B cell (primary cell): ENCODE measurements at regions not wholly inside any gene's neighbourhood (a gene's known extent, or its start where the extent isn't known, plus 50 kb on each side); places are given as distances from the start of the nearest gene placed in this dataset.
"Not testable (repeated sequence)": the region's sequence is repeated elsewhere in the genome, so short reads cannot be mapped to it uniquely, and the experiment has no call there.

Source experiments
- ATAC-seq: fragments of 200-7000 bp; cut with Tn5 transposase; one replicate; pipeline ENCODE4 v1.10.0; 2021; ENCODE audit warnings: low read depth, mild to moderate bottlenecking, moderate number of reproducible peaks, moderate library complexity
- CTCF ChIA-PET: fragments of 350-600 bp; sonication (Branson Sonifier 250); formaldehyde crosslinking; loops from one replicate; lab custom pipeline; 2021; ENCODE audit warnings: antibody characterized with exemption, inconsistent platforms; lab: Charles Lee
- POLR2A ChIA-PET: fragments of 350-600 bp; sonication (Branson Sonifier 250); formaldehyde crosslinking; loops from one replicate; lab custom pipeline; 2021; ENCODE audit warnings: antibody characterized with exemption; lab: Charles Lee
- DNase-seq: peaks from one replicate; pipeline ENCODE4 v3.0.0; 2013
- H2AFZ ChIP-seq: 2 replicates; pipeline ENCODE4 v1.6.1; 2012; ENCODE audit warnings: mild to moderate bottlenecking, low read depth, low read length; ENCODE audit not compliant: insufficient read depth, poor library complexity, severe bottlenecking
- H3K27ac ChIP-seq, 2 donors: 1 replicate in 1 of 2; 2 replicates in 1 of 2; pipeline ENCODE4 v1.5.1; 2012 to 2013; ENCODE audit warnings: low read length in 2 of 2, mild to moderate bottlenecking in 2 of 2, moderate library complexity in 1 of 2
- H3K27me3 ChIP-seq, 4 experiments: fragments of 200-600 bp in 1 of 4; sonication (generic) in 1 of 4; replicated peaks in 1 of 4; 1 replicate in 2 of 4; 2 replicates in 2 of 4; pipeline versions ENCODE4 v1.6.1 to v1.7.0; 2013 to 2016; ENCODE audit warnings: low read length in 3 of 4, mild to moderate bottlenecking in 2 of 4, mixed read lengths in 1 of 4, moderate library complexity in 1 of 4; ENCODE audit not compliant: insufficient read depth in 4 of 4, control insufficient read depth in 3 of 4; ENCODE audit errors: control extremely low read depth in 1 of 4
- H3K36me3 ChIP-seq, 2 experiments: replicated peaks in 1 of 2; 1 replicate in 1 of 2; 2 replicates in 1 of 2; pipeline versions ENCODE4 v1.6.1 to v1.7.1; 2013; ENCODE audit warnings: low read length in 1 of 2; ENCODE audit not compliant: insufficient read depth in 2 of 2, control insufficient read depth in 1 of 2; ENCODE audit errors: control extremely low read depth in 1 of 2, extremely low read depth in 1 of 2
- H3K4me1 ChIP-seq, 2 donors: fragments of 200-600 bp in 1 of 2; sonication (generic) in 1 of 2; 1 replicate in 1 of 2; 2 replicates in 1 of 2; pipeline versions ENCODE4 v1.5.1 to v1.6.1; 2013 to 2017; ENCODE audit warnings: low read length in 2 of 2; ENCODE audit not compliant: control insufficient read depth in 2 of 2, insufficient read depth in 2 of 2
- H3K4me2 ChIP-seq: replicated peaks from 2 replicates; pipeline ENCODE3; 2012; ENCODE audit warnings: mild to moderate bottlenecking, low read depth, low read length; ENCODE audit not compliant: poor library complexity, severe bottlenecking
- H3K4me3 ChIP-seq, 5 experiments: fragments of 200-600 bp in 1 of 5; sonication (generic) in 1 of 5; 1 replicate in 3 of 5; 2 replicates in 2 of 5; pipeline versions ENCODE4 v1.5.1 to v1.7.0; 2011 to 2016; ENCODE audit warnings: low read length in 4 of 5, mild to moderate bottlenecking in 4 of 5, low read depth in 2 of 5, control low read depth in 1 of 5, moderate library complexity in 1 of 5; ENCODE audit not compliant: insufficient read depth in 1 of 5; ENCODE audit errors: control extremely low read depth in 1 of 5, extremely low read depth in 1 of 5
- H3K79me2 ChIP-seq: fragments of 200-600 bp; sonication (generic); one replicate; pipeline ENCODE4 v1.6.0; 2016; ENCODE audit warnings: low read length; ENCODE audit not compliant: control insufficient read depth, insufficient read depth
- H3K9ac ChIP-seq: fragments of 200-600 bp; sonication (generic); 2 replicates; pipeline ENCODE4 v1.6.1; 2017; ENCODE audit warnings: mild to moderate bottlenecking, low read length, moderate library complexity
- H3K9me3 ChIP-seq, 3 donors: one replicate each; pipeline versions ENCODE4 v1.6.1 to v1.7.1; 2013; ENCODE audit warnings: low read length in 2 of 3; ENCODE audit not compliant: control insufficient read depth in 2 of 3, insufficient read depth in 1 of 3; ENCODE audit errors: control extremely low read depth in 1 of 3
- H4K20me1 ChIP-seq: 2 replicates; pipeline ENCODE4 v1.6.0; 2012; ENCODE audit warnings: mild to moderate bottlenecking, low read length; ENCODE audit not compliant: insufficient read depth, control insufficient read depth, poor library complexity, severe bottlenecking
- H3K27ac Mint-ChIP-seq: one replicate; pipeline ENCODE4 v1.8.0; 2021; ENCODE audit warnings: mixed read lengths
- H3K27me3 Mint-ChIP-seq: one replicate; pipeline ENCODE4 v1.8.0; 2021; ENCODE audit warnings: mixed read lengths
- H3K4me1 Mint-ChIP-seq: one replicate; pipeline ENCODE4 v1.8.0; 2021; ENCODE audit warnings: mixed read lengths
- H3K4me3 Mint-ChIP-seq: one replicate; pipeline ENCODE4 v1.8.0; 2021; ENCODE audit warnings: mixed read lengths
- H3K9me3 Mint-ChIP-seq: one replicate; pipeline ENCODE4 v1.8.0; 2022; ENCODE audit warnings: mixed read lengths; ENCODE audit not compliant: insufficient read depth
- CTCF ChIP-seq: fragments of 200-600 bp; IDR thresholded peaks from one replicate; pipeline ENCODE4 v1.8.0; 2022; ENCODE audit warnings: antibody characterized with exemption, mild to moderate bottlenecking
- EZH2 ChIP-seq: IDR thresholded peaks from 2 replicates; pipeline ENCODE4 v1.6.1; 2012; ENCODE audit warnings: borderline replicate concordance, low read depth, mild to moderate bottlenecking, moderate library complexity, low read length; ENCODE audit not compliant: insufficient read depth, poor library complexity, severe bottlenecking
- WGBS: methylation state at CpG from one replicate; pipeline ENCODE4 v1.1.5; 2013; ENCODE audit warnings: missing lambda C conversion rate; ENCODE audit not compliant: insufficient coverage; 5-methylcytosine and 5-hydroxymethylcytosine counted together
- intact Hi-C: fragments of 100-400 bp; cut with micrococcal nuclease; formaldehyde crosslinking; loops from one replicate; pipeline ENCODE4 v1.10.0; 2022

- Histone ChIP-seq H2AFZ (no peak overlapping the region), H3K27me3 (no peaks in the 10 kb centered on the region), H3K9me3 (no peaks in the 10 kb centered on the region), H3K36me3 (no peaks in the 10 kb centered on the region), H4K20me1 (no peaks in the 10 kb centered on the region), H3K9ac (no peak overlapping the region), H3K79me2 (no peaks in the 10 kb centered on the region), H3K27ac (no peak overlapping the region), H3K4me2 (no peak overlapping the region), H3K4me3 (no peak overlapping the region), H3K4me1 (no peaks in the 10 kb centered on the region)
- ChIA-PET CTCF (no interaction called here), POLR2A (no interaction called here)
- Mint-ChIP-seq H3K4me3 (no peak overlapping the region), H3K4me1 (no peaks in the 10 kb centered on the region), H3K9me3 (no peaks in the 10 kb centered on the region), H3K27ac (no peak overlapping the region), H3K27me3 (peaks cover 4% of the 10 kb centered on the region)
- no CpG with 5 or more reads among the region's 2 CpGs for WGBS
- no peak for TF ChIP-seq CTCF
- no peak for TF ChIP-seq EZH2
- ATAC-seq, result no peak
- intact Hi-C loops, result no loop called here
- DNase-seq, result no peak
Measured at GRCh38 chrX:10685923-10686595, 65.7 kb upstream of the MID1 start.

GRCh38 chrX:10691751-10692150 is 71.4 kb upstream of the MID1 start:
- CTCF ChIA-PET, H3K9me3 Mint-ChIP-seq, POLR2A ChIA-PET: not testable (repeated sequence)

More at GRCh38 chrX:10691751-10692150, 71.4 kb upstream of the MID1 start:
- WGBS, result 83% methylated on average over 1 of the region's 4 CpGs
- H3K4me1 Mint-ChIP-seq, H3K27me3 Mint-ChIP-seq, DNase-seq, ATAC-seq, H4K20me1 ChIP-seq, H3K27ac ChIP-seq, H3K4me3 ChIP-seq, H3K27me3 ChIP-seq, H2AFZ ChIP-seq, H3K4me3 Mint-ChIP-seq, H3K27ac Mint-ChIP-seq, H3K79me2 ChIP-seq, intact Hi-C loops, H3K9me3 ChIP-seq, H3K36me3 ChIP-seq, H3K4me1 ChIP-seq, H3K4me2 ChIP-seq, H3K9ac ChIP-seq: not testable (repeated sequence)
